ENCODE measurements at regions not wholly inside any gene's neighbourhood (a gene's known extent, or its start where the extent isn't known, plus 50 kb on each side); places are given as distances from the start of the nearest gene placed in this dataset.
"Not testable (repeated sequence)": the region's sequence is repeated elsewhere in the genome, so short reads cannot be mapped to it uniquely, and the experiment has no call there.

GRCh38 chr7:20488850-20489249 lies 126.6 kb upstream of the ABCB5 start:
- H3K4me1 ChIP-seq (ENCODE audit: insufficient read depth, low read length), result no peaks in the 10 kb centered on the region
- no peaks in the 10 kb centered on the region for H3K79me2 ChIP-seq (ENCODE audit: insufficient read depth, low read length)
- H3K4me2 ChIP-seq (ENCODE audit: low read length), result no peak overlapping the region
- no peaks in the 10 kb centered on the region for H3K36me3 ChIP-seq (ENCODE audit: insufficient read depth, low read length)
- peaks cover 5% of the 10 kb centered on the region for H3K9me3 ChIP-seq (ENCODE audit: insufficient read depth, low read depth, low read length)
- no peak overlapping the region for H3K4me3 ChIP-seq (ENCODE audit: insufficient read depth, low read depth, low read length)
- no peak overlapping the region for H2AFZ ChIP-seq (ENCODE audit: low read depth, low read length)
- no peaks in the 10 kb centered on the region for H3K27me3 ChIP-seq (ENCODE audit: insufficient read depth, low read length)
- Mint-ChIP-seq H3K4me3 (ENCODE audit: unreplicated experiment) (no peak overlapping the region), H3K27me3 (ENCODE audit: low read depth, unreplicated experiment) (no peaks in the 10 kb centered on the region), H3K4me1 (ENCODE audit: low read depth, unreplicated experiment) (no peaks in the 10 kb centered on the region), H3K27ac (ENCODE audit: unreplicated experiment) (no peak overlapping the region), H3K36me3 (ENCODE audit: low read depth, unreplicated experiment) (peaks cover 4% of the 10 kb centered on the region), H3K9me3 (ENCODE audit: unreplicated experiment) (peaks cover 14% of the 10 kb centered on the region)
- FAIRE-seq (no peak), DNase-seq (ENCODE audit: low read depth) (no peak)
- no peaks in the 10 kb centered on the region for H4K20me1 ChIP-seq (ENCODE audit: insufficient read depth, low read length)
- no peak overlapping the region for H3K27ac ChIP-seq (ENCODE audit: low read depth, low read length)
- no peak for TF ChIP-seq CTCF (IDR thresholded peaks at IDR 0.05; ENCODE audit: insufficient read depth, low read depth, low read length)
- no peak overlapping the region for H3K9ac ChIP-seq (ENCODE audit: low read length)

GRCh38 chr7:20491284-20491683 lies 124.2 kb upstream of the ABCB5 start:
- Mint-ChIP-seq H3K4me1 (ENCODE audit: low read depth, unreplicated experiment) (no peaks in the 10 kb centered on the region), H3K36me3 (ENCODE audit: low read depth, unreplicated experiment) (peaks cover 4% of the 10 kb centered on the region), H3K27ac (ENCODE audit: unreplicated experiment) (no peak overlapping the region), H3K4me3 (ENCODE audit: unreplicated experiment) (no peak overlapping the region), H3K27me3 (ENCODE audit: low read depth, unreplicated experiment) (no peaks in the 10 kb centered on the region), H3K9me3 (ENCODE audit: unreplicated experiment) (peaks cover 16% of the 10 kb centered on the region)
- Histone ChIP-seq H3K4me3 (ENCODE audit: insufficient read depth, low read depth, low read length) (no peak overlapping the region), H3K36me3 (ENCODE audit: insufficient read depth, low read length) (no peaks in the 10 kb centered on the region), H3K27me3 (ENCODE audit: insufficient read depth, low read length) (no peaks in the 10 kb centered on the region), H3K9me3 (ENCODE audit: insufficient read depth, low read depth, low read length) (peaks cover 5% of the 10 kb centered on the region), H3K79me2 (ENCODE audit: insufficient read depth, low read length) (no peaks in the 10 kb centered on the region), H3K9ac (ENCODE audit: low read length) (no peak overlapping the region), H3K4me1 (ENCODE audit: insufficient read depth, low read length) (no peaks in the 10 kb centered on the region), H2AFZ (ENCODE audit: low read depth, low read length) (no peak overlapping the region), H3K4me2 (ENCODE audit: low read length) (no peak overlapping the region), H3K27ac (ENCODE audit: low read depth, low read length) (no peak overlapping the region), H4K20me1 (ENCODE audit: insufficient read depth, low read length) (no peaks in the 10 kb centered on the region)
- no peak for DNase-seq (ENCODE audit: low read depth)
- TF ChIP-seq CTCF (IDR thresholded peaks at IDR 0.05; ENCODE audit: insufficient read depth, low read depth, low read length), result no peak
- no peak for TF ChIP-seq EZH2 (IDR thresholded peaks at IDR 0.05; ENCODE audit: insufficient read depth, low read length)
- no peak for FAIRE-seq

- Histone ChIP-seq H3K79me2 (ENCODE audit: insufficient read depth, low read length) (no peaks in the 10 kb centered on the region), H3K9ac (ENCODE audit: low read length) (no peak overlapping the region), H3K27me3 (ENCODE audit: insufficient read depth, low read length) (no peaks in the 10 kb centered on the region), H3K4me1 (ENCODE audit: insufficient read depth, low read length) (no peaks in the 10 kb centered on the region), H3K4me2 (ENCODE audit: low read length) (no peak overlapping the region), H4K20me1 (ENCODE audit: insufficient read depth, low read length) (no peaks in the 10 kb centered on the region), H3K4me3 (ENCODE audit: insufficient read depth, low read depth, low read length) (no peak overlapping the region), H3K9me3 (ENCODE audit: insufficient read depth, low read depth, low read length) (peaks cover 3% of the 10 kb centered on the region), H3K27ac (ENCODE audit: low read depth, low read length) (no peak overlapping the region), H2AFZ (ENCODE audit: low read depth, low read length) (no peak overlapping the region), H3K36me3 (ENCODE audit: insufficient read depth, low read length) (no peaks in the 10 kb centered on the region)
- Mint-ChIP-seq H3K4me3 (ENCODE audit: unreplicated experiment) (no peak overlapping the region), H3K9me3 (ENCODE audit: unreplicated experiment) (peaks cover 13% of the 10 kb centered on the region), H3K4me1 (ENCODE audit: low read depth, unreplicated experiment) (no peaks in the 10 kb centered on the region), H3K36me3 (ENCODE audit: low read depth, unreplicated experiment) (no peaks in the 10 kb centered on the region), H3K27me3 (ENCODE audit: low read depth, unreplicated experiment) (no peaks in the 10 kb centered on the region), H3K27ac (ENCODE audit: unreplicated experiment) (no peak overlapping the region)
- FAIRE-seq (no peak), DNase-seq (ENCODE audit: low read depth) (no peak)
- TF ChIP-seq CTCF (IDR thresholded peaks at IDR 0.05; ENCODE audit: insufficient read depth, low read depth, low read length) (no peak), EZH2 (IDR thresholded peaks at IDR 0.05; ENCODE audit: insufficient read depth, low read length) (no peak)
These were observed 120.9 kb upstream of the ABCB5 start for GRCh38 chr7:20494566-20494965.

- H3K27ac ChIP-seq (ENCODE audit: low read depth, low read length); H3K27me3 Mint-ChIP-seq (ENCODE audit: low read depth, unreplicated experiment); H3K79me2 ChIP-seq (ENCODE audit: insufficient read depth, low read length); H3K4me1 ChIP-seq (ENCODE audit: insufficient read depth, low read length); H3K27me3 ChIP-seq (ENCODE audit: insufficient read depth, low read length); H3K36me3 ChIP-seq (ENCODE audit: insufficient read depth, low read length); H3K4me1 Mint-ChIP-seq (ENCODE audit: low read depth, unreplicated experiment); H3K4me3 ChIP-seq (ENCODE audit: insufficient read depth, low read depth, low read length); H3K9me3 ChIP-seq (ENCODE audit: insufficient read depth, low read depth, low read length); H4K20me1 ChIP-seq (ENCODE audit: insufficient read depth, low read length); FAIRE-seq; H2AFZ ChIP-seq (ENCODE audit: low read depth, low read length); H3K36me3 Mint-ChIP-seq (ENCODE audit: low read depth, unreplicated experiment); H3K9ac ChIP-seq (ENCODE audit: low read length); H3K4me3 Mint-ChIP-seq (ENCODE audit: unreplicated experiment); H3K27ac Mint-ChIP-seq (ENCODE audit: unreplicated experiment); H3K4me2 ChIP-seq (ENCODE audit: low read length); DNase-seq (ENCODE audit: low read depth): not testable (repeated sequence)
- H3K9me3 Mint-ChIP-seq (ENCODE audit: unreplicated experiment), result peaks cover 13% of the 10 kb centered on the region
These were observed 114.0 kb upstream of the ABCB5 start for GRCh38 chr7:20501473-20501872.

Data from astrocyte (in vitro differentiated cells and primary cell).